GM12864 (cell line): ENCODE measurements at regions not wholly inside any gene's neighbourhood (a gene's known extent, or its start where the extent isn't known, plus 50 kb on each side); places are given as distances from the start of the nearest gene placed in this dataset.

ENCODE experiments used
- DNase-seq: peaks from one replicate; pipeline ENCODE4 v3.0.0-alpha.2; 2011; ENCODE audit warnings: low read depth
- H3K4me3 ChIP-seq: 2 replicates; pipeline ENCODE4 v1.5.1; 2011; ENCODE audit warnings: mild to moderate bottlenecking, low read depth, low read length, control low read depth
- TF ChIP-seq, protein P1 (sequence below): IDR thresholded peaks from 2 replicates; pipeline ENCODE4 v1.5.1; 2011; ENCODE audit warnings: low read depth, mild to moderate bottlenecking, moderate library complexity, low read length, control low read depth, inconsistent platforms; ENCODE audit errors: missing control alignments

DNA sequence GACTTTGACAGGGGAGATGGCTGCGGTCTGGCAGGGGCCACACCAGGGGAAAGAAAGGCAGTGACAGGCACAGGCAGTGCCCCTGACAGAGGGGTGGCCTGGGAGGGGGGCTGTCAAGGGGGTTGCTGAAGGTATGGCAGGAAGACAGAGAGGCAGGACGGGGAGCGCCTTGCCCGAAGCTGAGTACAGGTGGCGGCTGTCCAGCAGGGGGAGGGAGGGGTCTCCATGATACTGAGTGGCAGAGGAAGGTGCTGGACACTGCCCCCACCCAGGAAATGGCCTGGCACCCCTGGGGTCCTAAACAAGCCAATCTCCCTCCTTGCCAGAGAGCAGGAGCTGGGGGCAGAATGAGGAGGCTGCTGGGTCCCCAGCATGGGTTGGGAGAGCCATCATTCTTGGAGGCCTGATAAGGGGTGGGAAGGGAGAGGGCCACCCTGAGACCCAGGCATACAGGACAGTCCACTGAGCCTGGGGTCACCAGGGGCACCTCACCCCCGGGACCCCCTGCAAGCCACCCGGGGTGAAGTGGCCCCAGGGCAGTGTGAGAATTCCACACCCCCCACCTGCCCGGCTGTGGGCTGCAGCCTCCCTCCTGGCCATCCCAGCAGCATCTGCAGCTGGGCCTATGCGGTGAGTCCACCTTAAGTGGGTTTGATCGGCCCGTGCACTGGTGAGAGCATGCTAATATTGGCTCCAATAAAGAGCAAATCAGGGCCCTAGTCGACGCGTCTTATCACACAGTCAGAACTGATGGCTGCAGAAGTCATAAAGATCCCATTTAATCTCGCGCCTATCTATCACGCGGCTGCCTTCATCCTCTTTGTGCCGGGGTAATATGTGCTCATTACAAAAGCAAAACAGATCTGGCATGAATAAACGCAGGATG, 108.5 kb downstream of the FAM53A start:
- no peak overlapping the region for H3K4me3 ChIP-seq
- DNase-seq, result no peak
- TF ChIP-seq, protein P1, sequence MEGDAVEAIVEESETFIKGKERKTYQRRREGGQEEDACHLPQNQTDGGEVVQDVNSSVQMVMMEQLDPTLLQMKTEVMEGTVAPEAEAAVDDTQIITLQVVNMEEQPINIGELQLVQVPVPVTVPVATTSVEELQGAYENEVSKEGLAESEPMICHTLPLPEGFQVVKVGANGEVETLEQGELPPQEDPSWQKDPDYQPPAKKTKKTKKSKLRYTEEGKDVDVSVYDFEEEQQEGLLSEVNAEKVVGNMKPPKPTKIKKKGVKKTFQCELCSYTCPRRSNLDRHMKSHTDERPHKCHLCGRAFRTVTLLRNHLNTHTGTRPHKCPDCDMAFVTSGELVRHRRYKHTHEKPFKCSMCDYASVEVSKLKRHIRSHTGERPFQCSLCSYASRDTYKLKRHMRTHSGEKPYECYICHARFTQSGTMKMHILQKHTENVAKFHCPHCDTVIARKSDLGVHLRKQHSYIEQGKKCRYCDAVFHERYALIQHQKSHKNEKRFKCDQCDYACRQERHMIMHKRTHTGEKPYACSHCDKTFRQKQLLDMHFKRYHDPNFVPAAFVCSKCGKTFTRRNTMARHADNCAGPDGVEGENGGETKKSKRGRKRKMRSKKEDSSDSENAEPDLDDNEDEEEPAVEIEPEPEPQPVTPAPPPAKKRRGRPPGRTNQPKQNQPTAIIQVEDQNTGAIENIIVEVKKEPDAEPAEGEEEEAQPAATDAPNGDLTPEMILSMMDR, result no peak

DNA sequence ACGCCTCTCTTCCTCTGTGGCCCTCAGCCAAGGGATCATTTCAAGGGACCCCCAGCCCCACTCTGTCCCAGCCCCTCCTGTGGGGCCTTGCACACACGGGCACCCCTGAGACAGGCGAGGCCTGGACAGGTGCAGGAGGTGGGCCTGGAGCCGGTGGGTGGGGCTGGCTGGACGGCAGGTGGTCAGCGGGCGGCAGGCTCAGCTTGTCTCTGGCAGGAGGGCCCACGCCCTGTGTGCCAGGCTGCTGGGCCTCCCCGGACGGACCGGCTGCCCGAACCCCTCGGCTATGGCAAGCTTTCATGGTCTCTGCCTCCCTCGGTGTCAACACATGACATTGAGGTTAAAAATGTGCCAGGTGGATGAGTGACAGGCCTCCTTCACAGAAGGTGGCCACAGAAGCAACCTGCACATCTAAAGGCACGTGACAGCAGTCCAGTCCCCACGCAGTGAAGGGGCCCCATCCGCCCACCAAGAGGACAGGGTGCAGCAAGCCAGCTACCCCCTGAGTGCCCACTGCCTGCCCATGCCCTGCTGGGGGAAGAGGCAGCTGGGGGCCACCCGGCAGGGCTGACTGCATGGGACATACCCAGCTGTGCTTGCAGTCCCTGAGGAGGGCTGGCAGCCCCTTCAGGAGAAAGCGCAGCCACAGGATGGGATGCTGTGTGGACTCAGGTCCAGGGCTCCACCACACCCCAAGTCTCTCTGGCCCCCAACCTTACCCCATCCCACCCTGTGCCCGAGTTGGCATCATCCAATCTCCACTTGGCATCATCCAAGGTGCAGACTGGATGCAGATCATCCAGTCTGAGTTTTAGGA, 109.3 kb downstream of the FAM53A start:
- no peak overlapping the region for H3K4me3 ChIP-seq
- TF ChIP-seq, protein P1, result no peak

DNA sequence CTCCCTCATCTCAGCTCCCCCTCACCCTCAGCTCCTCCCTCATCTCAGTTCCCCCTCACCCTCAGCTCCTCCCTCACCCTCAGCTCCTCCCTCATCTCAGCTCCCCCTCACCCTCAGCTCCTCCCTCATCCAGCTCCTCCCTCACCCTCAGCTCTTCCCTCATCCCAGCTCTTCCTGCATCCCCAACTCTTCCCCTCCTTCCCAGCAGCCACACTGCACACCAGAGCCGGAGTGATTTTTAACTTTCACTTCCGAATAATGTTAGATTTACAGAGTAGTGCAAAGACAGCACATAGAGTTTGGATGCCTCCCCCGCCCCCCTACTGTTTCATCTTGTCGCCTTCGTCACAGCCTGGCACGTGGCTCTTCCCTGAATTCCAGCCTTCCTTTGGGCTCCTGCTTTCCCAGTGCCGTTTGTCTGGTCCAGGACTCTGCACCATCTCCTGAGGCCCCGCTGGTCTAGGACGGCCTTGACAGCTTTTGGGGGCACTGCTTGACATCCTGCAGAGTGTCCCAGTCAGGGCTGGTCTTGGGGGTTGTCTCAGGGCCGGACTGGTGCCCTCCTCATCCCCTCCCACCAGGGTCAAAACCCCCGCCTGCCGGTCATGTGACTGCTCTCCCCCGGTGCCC, 110.2 kb downstream of the FAM53A start:
- H3K4me3 ChIP-seq, result no peak overlapping the region
- TF ChIP-seq, protein P1, result no peak
- no peak for DNase-seq

More for the DNA sequence above, 109.3 kb downstream of the FAM53A start:
- DNase-seq, result no peak

DNA sequence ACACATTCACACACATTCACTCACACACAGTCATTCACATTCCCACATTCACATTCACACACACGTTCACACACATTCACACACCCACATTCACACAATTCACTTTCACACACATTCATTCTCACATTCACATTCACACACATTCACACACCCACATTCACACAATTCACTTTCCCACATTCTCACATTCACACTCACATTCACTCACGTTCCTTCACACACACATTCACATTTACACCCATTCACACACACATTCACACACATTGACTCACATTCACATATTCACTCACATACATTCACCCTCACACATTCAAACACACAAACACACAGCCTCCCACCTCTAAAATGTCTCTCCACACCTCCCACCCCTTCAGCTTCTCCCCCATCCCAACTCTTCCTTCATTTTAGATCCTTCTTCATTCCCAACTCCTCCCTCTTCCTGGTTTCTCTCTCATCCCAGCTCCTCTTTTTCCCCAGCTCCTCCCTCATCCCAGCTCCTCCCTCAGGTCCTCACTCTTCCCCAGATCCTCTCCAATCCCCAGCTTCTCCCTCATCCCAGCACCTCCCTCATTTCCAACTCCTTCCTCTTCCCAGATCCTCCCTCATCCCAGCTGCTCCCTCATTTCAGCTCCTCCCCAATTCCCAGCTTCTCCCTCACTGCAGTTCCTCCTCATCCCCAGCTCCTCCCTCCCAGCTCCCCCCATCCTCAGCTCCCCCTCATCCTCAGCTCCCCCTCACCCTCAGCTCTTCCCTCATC, 111.0 kb downstream of the FAM53A start:
- no peak for DNase-seq
- H3K4me3 ChIP-seq, result no peak overlapping the region
- TF ChIP-seq, protein P1, result no peak

DNA sequence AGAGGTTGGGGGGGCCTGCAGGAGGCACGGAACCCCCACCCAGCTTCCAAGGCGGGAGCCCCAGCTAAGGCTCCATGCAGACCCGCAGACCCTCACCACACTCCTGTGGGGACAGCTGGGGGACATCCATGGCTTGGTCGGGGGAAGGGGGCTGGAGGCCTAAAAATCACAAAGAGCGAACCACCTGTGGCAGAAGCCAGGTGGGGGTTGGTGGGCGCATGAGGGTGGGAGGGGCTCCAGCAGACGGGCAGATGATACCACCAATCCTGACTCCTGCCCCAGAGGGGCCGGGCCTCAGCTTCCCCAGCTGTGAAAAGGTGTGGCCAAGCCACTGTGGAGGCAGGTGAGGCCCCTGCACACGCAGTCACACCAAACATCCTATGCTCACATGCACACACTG, 111.6 kb downstream of the FAM53A start:
- no peak overlapping the region for H3K4me3 ChIP-seq
- DNase-seq, result no peak
- TF ChIP-seq, protein P1, result no peak

DNA sequence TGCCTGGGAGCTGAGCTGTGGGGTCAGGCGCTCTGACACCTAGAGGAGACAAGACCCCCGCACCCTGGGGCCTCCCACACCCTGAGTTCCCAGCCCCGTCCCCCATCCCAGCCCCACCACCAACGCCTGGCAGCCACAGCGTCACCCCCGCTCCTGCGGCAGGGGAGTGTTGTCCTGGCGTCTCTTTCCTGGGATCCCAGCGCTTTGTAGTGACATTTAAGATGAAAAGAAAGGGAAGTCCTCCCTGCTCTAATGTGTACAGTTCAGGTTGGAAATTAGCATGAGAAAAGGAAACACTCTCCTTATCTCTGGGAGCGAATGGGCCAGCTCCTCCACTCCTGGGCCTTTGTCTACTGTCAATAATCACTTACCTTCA, 112.1 kb downstream of the FAM53A start:
- TF ChIP-seq, protein P1, result no peak
- no peak overlapping the region for H3K4me3 ChIP-seq
- DNase-seq, result no peak
